ENCODE measurements at regions not wholly inside any gene's neighbourhood (a gene's known extent, or its start where the extent isn't known, plus 50 kb on each side); places are given as distances from the start of the nearest gene placed in this dataset.
A peak's percentile ranks its signal among the peaks of the same experiment; 100 is the strongest.

DNA sequence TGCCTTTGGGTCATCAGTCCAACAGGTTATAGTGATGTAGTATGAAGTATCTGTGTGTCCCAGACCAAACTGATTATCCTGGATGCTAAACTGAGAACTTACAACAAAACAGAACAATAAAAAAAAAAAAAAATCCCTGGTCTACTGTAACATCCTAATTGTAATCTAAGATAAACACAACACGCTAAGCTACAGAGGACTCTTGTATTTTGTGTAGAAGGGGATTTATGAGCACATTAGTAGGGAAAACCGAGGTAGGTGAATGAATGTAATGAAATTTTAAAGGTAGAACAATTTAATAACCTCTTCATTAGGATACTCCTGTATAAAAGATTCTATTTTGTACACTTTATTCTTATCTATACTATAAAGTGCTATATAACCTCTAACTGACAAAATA lies 424.1 kb downstream of the NDFIP2 start:
- no peak for DNase-seq
- Histone ChIP-seq H3K36me3 (no peaks in the 10 kb centered on the region), H3K4me3 (no peak overlapping the region), H3K27me3 (replicated peaks in 1 of 7) (no peaks in the 10 kb centered on the region), H3K27ac (no peak overlapping the region), H3K9me3 (no peaks in the 10 kb centered on the region), H3K4me1 (peaks cover 0 to 5% (median 0%) of the 10 kb centered on the region in 6 donors)
- TF ChIP-seq POLR2A (IDR thresholded peaks at IDR 0.05): no peak
- TF ChIP-seq, protein P1, sequence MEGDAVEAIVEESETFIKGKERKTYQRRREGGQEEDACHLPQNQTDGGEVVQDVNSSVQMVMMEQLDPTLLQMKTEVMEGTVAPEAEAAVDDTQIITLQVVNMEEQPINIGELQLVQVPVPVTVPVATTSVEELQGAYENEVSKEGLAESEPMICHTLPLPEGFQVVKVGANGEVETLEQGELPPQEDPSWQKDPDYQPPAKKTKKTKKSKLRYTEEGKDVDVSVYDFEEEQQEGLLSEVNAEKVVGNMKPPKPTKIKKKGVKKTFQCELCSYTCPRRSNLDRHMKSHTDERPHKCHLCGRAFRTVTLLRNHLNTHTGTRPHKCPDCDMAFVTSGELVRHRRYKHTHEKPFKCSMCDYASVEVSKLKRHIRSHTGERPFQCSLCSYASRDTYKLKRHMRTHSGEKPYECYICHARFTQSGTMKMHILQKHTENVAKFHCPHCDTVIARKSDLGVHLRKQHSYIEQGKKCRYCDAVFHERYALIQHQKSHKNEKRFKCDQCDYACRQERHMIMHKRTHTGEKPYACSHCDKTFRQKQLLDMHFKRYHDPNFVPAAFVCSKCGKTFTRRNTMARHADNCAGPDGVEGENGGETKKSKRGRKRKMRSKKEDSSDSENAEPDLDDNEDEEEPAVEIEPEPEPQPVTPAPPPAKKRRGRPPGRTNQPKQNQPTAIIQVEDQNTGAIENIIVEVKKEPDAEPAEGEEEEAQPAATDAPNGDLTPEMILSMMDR (IDR thresholded peaks at IDR 0.05 in 8 of 11, conservative IDR thresholded peaks at IDR 0.05 in 3 of 11): no peak
- TF ChIP-seq POLR2AphosphoS5 (IDR thresholded peaks at IDR 0.05): no peak
- 41 to 89% (median 64%) methylated on average over 2 of the region's 2 CpGs for WGBS, 5 donors
- intact Hi-C loops (cut with DNase I; ENCODE audit: low total_unique reads): no loop called here

DNA sequence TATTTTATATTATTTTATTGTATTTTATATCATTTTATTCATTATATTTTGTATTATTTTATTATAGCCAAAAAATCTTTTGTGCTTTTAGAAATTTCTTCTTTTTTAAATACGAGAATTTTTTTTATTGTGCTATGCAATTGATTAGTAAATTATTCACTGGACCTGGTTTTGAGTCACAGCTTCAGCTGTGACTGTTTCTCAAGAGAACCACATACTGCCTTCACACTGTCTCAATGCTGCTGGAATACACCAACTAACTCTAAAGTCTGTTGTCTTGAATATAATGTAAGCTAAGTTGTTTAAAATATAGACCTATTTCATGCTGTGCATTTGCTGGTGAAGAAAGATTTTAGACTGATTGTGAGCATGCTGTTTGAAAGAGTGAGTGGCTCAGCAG lies 423.6 kb downstream of the NDFIP2 start:
- TF ChIP-seq POLR2A (IDR thresholded peaks at IDR 0.05) (no peak), POLR2AphosphoS5 (IDR thresholded peaks at IDR 0.05) (no peak)
- TF ChIP-seq, protein P1 (IDR thresholded peaks at IDR 0.05 in 8 of 11, conservative IDR thresholded peaks at IDR 0.05 in 3 of 11): no peak
- no peak overlapping the region for H3K27ac ChIP-seq
- H3K9me3 ChIP-seq: no peaks in the 10 kb centered on the region
- no peaks in the 10 kb centered on the region for H3K36me3 ChIP-seq
- no peak for DNase-seq
- peaks cover 0 to 5% (median 0%) of the 10 kb centered on the region in 6 donors for H3K4me1 ChIP-seq
- no peaks in the 10 kb centered on the region for H3K27me3 ChIP-seq (replicated peaks in 1 of 7)
- H3K4me3 ChIP-seq: no peak overlapping the region
- WGBS, 5 donors: 83 to 92% (median 91%) methylated on average over 1 of the region's 1 CpG
- intact Hi-C loops (cut with DNase I; ENCODE audit: low total_unique reads): no loop called here

- H3K4me1 ChIP-seq: peaks cover 0 to 5% (median 0%) of the 10 kb centered on the region in 6 donors
- DNase-seq: no peak
- H3K27me3 ChIP-seq (replicated peaks in 1 of 7): no peaks in the 10 kb centered on the region
- TF ChIP-seq, protein P1 (IDR thresholded peaks at IDR 0.05 in 8 of 11, conservative IDR thresholded peaks at IDR 0.05 in 3 of 11): no peak
- intact Hi-C loops (cut with DNase I; ENCODE audit: low total_unique reads): no loop called here
- no peaks in the 10 kb centered on the region for H3K36me3 ChIP-seq
- peak overlapping the region in 1 of 8 donors; percentile 32 for H3K27ac ChIP-seq
- H3K4me3 ChIP-seq: no peak overlapping the region
- no peaks in the 10 kb centered on the region for H3K9me3 ChIP-seq
- 69 to 84% (median 78%) methylated on average over 5 of the region's 5 CpGs for WGBS, 5 donors
These were observed 420.4 kb downstream of the NDFIP2 start for GRCh38 chr13:79901336-79901735.

DNA sequence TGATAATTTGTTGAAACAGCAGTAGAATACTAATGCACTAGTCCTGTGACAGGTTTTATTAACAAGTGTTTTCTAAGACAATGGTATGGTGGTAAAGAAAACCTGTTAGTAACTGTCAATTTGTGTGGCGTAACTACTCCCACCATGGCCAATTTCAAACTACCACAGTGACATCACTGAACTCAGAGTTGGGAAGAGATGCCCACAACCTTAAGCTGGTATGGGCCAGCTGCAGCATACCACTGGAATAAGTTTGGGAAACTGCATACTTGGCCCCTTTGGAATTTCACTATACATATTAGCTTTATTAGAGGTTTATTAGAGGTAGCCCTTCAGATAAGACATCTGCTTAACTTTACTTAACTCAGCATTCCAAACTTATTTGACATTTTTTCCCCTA lies 419.4 kb downstream of the NDFIP2 start:
- Histone ChIP-seq H3K4me3 (no peak overlapping the region), H3K27me3 (replicated peaks in 1 of 7) (no peaks in the 10 kb centered on the region), H3K27ac (no peak overlapping the region), H3K36me3 (no peaks in the 10 kb centered on the region), H3K4me1 (peaks cover 0 to 5% (median 0%) of the 10 kb centered on the region in 6 donors), H3K9me3 (no peaks in the 10 kb centered on the region)
- intact Hi-C loops (cut with DNase I; ENCODE audit: low total_unique reads): no loop called here
- WGBS, 5 donors: 90 to 100% (median 97%) methylated on average over 1 of the region's 1 CpG
- TF ChIP-seq POLR2A (IDR thresholded peaks at IDR 0.05): no peak
- TF ChIP-seq POLR2AphosphoS5 (IDR thresholded peaks at IDR 0.05): no peak
- TF ChIP-seq, protein P1 (IDR thresholded peaks at IDR 0.05 in 8 of 11, conservative IDR thresholded peaks at IDR 0.05 in 3 of 11): no peak
- no peak for DNase-seq

All from spleen (tissue), 11 donors.